ENCODE measurements at regions not wholly inside any gene's neighbourhood (a gene's known extent, or its start where the extent isn't known, plus 50 kb on each side); places are given as distances from the start of the nearest gene placed in this dataset.

- Histone ChIP-seq H3K27me3 (no peaks in the 10 kb centered on the region), H3K27ac (no peak overlapping the region), H3K9me3 (peaks cover 7 to 8% of the 10 kb centered on the region in 2 donors), H3K4me1 (no peaks in the 10 kb centered on the region), H3K36me3 (no peaks in the 10 kb centered on the region), H3K4me3 (no peak overlapping the region)
- DNase-seq (ENCODE audit: low spot score in 2 of 2) = no peak
- TF ChIP-seq, protein P1, sequence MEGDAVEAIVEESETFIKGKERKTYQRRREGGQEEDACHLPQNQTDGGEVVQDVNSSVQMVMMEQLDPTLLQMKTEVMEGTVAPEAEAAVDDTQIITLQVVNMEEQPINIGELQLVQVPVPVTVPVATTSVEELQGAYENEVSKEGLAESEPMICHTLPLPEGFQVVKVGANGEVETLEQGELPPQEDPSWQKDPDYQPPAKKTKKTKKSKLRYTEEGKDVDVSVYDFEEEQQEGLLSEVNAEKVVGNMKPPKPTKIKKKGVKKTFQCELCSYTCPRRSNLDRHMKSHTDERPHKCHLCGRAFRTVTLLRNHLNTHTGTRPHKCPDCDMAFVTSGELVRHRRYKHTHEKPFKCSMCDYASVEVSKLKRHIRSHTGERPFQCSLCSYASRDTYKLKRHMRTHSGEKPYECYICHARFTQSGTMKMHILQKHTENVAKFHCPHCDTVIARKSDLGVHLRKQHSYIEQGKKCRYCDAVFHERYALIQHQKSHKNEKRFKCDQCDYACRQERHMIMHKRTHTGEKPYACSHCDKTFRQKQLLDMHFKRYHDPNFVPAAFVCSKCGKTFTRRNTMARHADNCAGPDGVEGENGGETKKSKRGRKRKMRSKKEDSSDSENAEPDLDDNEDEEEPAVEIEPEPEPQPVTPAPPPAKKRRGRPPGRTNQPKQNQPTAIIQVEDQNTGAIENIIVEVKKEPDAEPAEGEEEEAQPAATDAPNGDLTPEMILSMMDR (IDR thresholded peaks at IDR 0.05) = no peak
- TF ChIP-seq POLR2A (IDR thresholded peaks at IDR 0.05) (no peak), POLR2AphosphoS5 (IDR thresholded peaks at IDR 0.05) (no peak)
- intact Hi-C loops (cut with DNase I; ENCODE audit: low total_unique reads) = no loop called here
Observed at GRCh38 chr18:24995755-24996154, 356.2 kb downstream of the ZNF521 start.

DNA sequence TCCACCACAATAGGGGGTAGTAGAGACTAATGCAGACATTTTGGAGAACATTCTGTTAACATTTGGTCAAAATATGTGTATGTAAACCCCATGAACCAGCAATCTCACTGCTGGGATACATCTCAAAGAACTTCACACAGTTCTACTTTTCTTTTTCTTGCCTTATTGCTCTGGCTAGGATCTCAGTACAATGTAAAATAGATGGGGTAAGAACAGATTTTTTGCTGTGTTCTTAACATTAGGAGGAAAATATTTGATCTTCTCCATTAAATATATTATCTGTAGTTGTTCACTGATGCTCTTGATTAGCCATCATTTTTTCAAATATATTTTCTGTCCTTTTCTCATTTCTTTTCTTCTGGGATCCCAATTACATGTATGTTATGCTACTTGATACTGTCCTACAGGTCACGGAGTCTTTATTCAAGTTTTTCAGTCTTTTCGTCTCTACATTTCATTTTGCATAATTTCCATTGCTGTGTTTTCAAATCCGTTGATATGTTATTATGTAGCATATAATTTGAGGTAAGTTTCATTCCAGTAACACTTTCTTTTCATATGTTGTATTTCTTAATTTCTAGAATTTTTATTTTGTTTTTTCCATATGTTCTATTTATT is 352.2 kb downstream of the ZNF521 start:
- Histone ChIP-seq H3K4me1 (no peaks in the 10 kb centered on the region), H3K36me3 (no peaks in the 10 kb centered on the region), H3K27me3 (no peaks in the 10 kb centered on the region), H3K4me3 (no peak overlapping the region), H3K27ac (no peak overlapping the region), H3K9me3 (peaks cover 7 to 8% of the 10 kb centered on the region in 2 donors)
- no peak for DNase-seq (ENCODE audit: low spot score in 2 of 2)
- intact Hi-C loops (cut with DNase I; ENCODE audit: low total_unique reads) = no loop called here
- TF ChIP-seq POLR2A (IDR thresholded peaks at IDR 0.05) (no peak), POLR2AphosphoS5 (IDR thresholded peaks at IDR 0.05) (no peak)
- TF ChIP-seq, protein P1 (IDR thresholded peaks at IDR 0.05) = no peak

GRCh38 chr18:25001803-25002202 is 350.2 kb downstream of the ZNF521 start:
- TF ChIP-seq, protein P1 (IDR thresholded peaks at IDR 0.05) = no peak
- TF ChIP-seq POLR2AphosphoS5 (IDR thresholded peaks at IDR 0.05) (no peak), POLR2A (IDR thresholded peaks at IDR 0.05) (no peak)
- Histone ChIP-seq H3K4me3 (no peak overlapping the region), H3K4me1 (no peaks in the 10 kb centered on the region), H3K27ac (no peak overlapping the region), H3K27me3 (no peaks in the 10 kb centered on the region), H3K36me3 (no peaks in the 10 kb centered on the region), H3K9me3 (peaks cover 7 to 8% of the 10 kb centered on the region in 2 donors)
- DNase-seq (ENCODE audit: low spot score in 2 of 2) = no peak
- intact Hi-C loops (cut with DNase I; ENCODE audit: low total_unique reads) = no loop called here

DNA sequence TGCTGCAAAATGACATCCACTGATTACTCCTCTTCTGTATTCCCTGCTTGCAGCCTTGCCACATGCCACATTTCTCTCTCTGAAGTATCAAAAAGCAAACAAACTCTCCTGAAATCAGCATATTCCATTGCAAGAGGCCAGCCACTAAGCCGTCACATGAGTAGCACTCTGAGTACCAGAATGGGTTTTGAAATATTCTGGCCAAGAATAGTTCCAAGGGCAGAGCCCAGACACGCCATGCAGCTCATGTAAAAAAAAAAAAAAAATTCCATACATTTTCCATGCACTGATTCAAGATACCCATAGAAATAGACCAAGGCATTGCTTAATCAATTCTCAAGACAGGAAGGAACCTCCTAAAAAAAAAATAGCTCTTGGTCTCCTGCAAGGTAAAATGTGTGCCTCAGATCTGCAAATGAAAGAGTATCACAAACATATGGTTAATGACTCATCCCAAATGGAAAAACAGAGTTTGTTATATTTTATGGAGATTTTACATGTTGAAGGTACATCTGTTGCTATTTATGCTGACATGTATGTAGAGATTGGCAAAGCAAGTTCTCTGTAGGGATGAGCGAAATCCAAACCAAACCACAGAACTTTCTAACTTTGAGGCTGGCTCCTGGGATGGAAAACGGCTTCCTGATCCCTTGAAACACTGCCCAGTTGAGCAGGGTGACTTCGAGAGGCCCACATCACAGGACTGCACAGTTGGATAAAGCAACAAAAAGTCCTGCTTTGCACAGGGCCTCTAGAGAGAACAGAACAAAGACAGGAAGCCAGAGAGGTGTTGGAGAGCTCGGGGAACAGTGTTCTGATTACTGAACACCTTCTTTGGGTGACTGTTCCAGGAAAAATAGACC is 346.2 kb downstream of the ZNF521 start:
- no peaks in the 10 kb centered on the region for H3K27me3 ChIP-seq
- TF ChIP-seq POLR2A (IDR thresholded peaks at IDR 0.05) (no peak), POLR2AphosphoS5 (IDR thresholded peaks at IDR 0.05) (no peak)
- TF ChIP-seq, protein P1 (IDR thresholded peaks at IDR 0.05) = no peak
- H3K36me3 ChIP-seq = no peaks in the 10 kb centered on the region
- DNase-seq (ENCODE audit: low spot score in 2 of 2) = no peak
- no peak overlapping the region for H3K4me3 ChIP-seq
- H3K9me3 ChIP-seq = peaks cover 0 to 3% of the 10 kb centered on the region in 2 donors
- intact Hi-C loops (cut with DNase I; ENCODE audit: low total_unique reads) = loop anchor here (5.0 kb wide), 1 partner anchor 412 kb away; no protein-coding TSS in a partner anchor
- H3K27ac ChIP-seq = no peak overlapping the region
- no peaks in the 10 kb centered on the region for H3K4me1 ChIP-seq
